ENCODE measurements at regions not wholly inside any gene's neighbourhood (a gene's known extent, or its start where the extent isn't known, plus 50 kb on each side); places are given as distances from the start of the nearest gene placed in this dataset.
A peak's percentile ranks its signal among the peaks of the same experiment; 100 is the strongest.
"Not testable (repeated sequence)": the region's sequence is repeated elsewhere in the genome, so short reads cannot be mapped to it uniquely, and the experiment has no call there.

GRCh38 chr9:40962461-40962860 is 166.0 kb downstream of the FOXD4L6 start:
- TF ChIP-seq CTCF (conservative IDR thresholded peaks at IDR 0.05; ENCODE audit: low read length) = 0 out of 2 replicates have a peak, but pooled peaks have one; percentile 39
- H3K4me2 ChIP-seq (ENCODE audit: low read length); BruUV-seq (replicated peaks); H2AFZ ChIP-seq (ENCODE audit: low read length); H3K9me3 ChIP-seq (ENCODE audit: low read length); H3K36me3 ChIP-seq (ENCODE audit: insufficient read depth, low read length); H4K20me1 ChIP-seq (ENCODE audit: insufficient read depth, low read length); H3K4me1 ChIP-seq (ENCODE audit: insufficient read depth, low read length, poor library complexity, severe bottlenecking); DNase-seq (ENCODE audit: low spot score); intact Hi-C loops (cut with micrococcal nuclease; ENCODE audit: unreplicated experiment); H3K9me2 ChIP-seq (ENCODE audit: insufficient read depth, low read length); H3K27ac ChIP-seq (ENCODE audit: low read depth, low read length, poor library complexity, severe bottlenecking); CTCF ChIA-PET (ENCODE audit: unreplicated experiment); H3K79me2 ChIP-seq (ENCODE audit: insufficient read depth, low read depth, low read length); H3K4me3 ChIP-seq (ENCODE audit: low read depth, low read length, poor library complexity, severe bottlenecking); POLR2A ChIA-PET: not testable (repeated sequence)

- intact Hi-C loops (cut with micrococcal nuclease; ENCODE audit: unreplicated experiment); H3K36me3 ChIP-seq (ENCODE audit: insufficient read depth, low read length); H3K9me2 ChIP-seq (ENCODE audit: insufficient read depth, low read length); DNase-seq (ENCODE audit: low spot score); H3K27ac ChIP-seq (ENCODE audit: low read depth, low read length, poor library complexity, severe bottlenecking); H3K4me2 ChIP-seq (ENCODE audit: low read length); H3K9me3 ChIP-seq (ENCODE audit: low read length); H2AFZ ChIP-seq (ENCODE audit: low read length); H3K4me1 ChIP-seq (ENCODE audit: insufficient read depth, low read length, poor library complexity, severe bottlenecking); BruUV-seq (replicated peaks); H3K79me2 ChIP-seq (ENCODE audit: insufficient read depth, low read depth, low read length); CTCF ChIA-PET (ENCODE audit: unreplicated experiment); H3K4me3 ChIP-seq (ENCODE audit: low read depth, low read length, poor library complexity, severe bottlenecking); POLR2A ChIA-PET; H4K20me1 ChIP-seq (ENCODE audit: insufficient read depth, low read length): not testable (repeated sequence)
- TF ChIP-seq CTCF (conservative IDR thresholded peaks at IDR 0.05; ENCODE audit: low read length) = peak; percentile 54; the same call in 1 of the 2 replicates
These were observed 176.5 kb downstream of the FOXD4L6 start for GRCh38 chr9:40951876-40952494.

DNA sequence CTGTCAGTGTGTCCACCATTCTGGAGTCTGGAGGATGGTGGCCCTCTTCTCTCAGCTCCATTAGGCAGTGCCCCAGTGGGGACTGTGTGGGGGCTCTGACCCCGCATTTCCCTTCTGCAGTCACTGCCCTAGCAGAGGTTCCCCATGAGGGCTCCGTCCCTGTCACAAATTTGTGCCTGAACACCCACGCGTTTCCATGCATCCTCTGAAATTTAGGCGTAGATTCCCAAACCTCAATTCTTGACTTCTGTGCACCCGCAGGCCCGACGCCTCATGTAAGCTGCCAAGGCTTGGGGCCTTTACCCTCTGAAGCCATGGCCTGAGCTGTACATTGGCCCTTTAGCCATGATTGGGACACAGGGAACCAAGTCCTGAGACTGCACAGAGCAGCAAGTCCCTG is 182.3 kb downstream of the FOXD4L6 start:
- H3K9me2 ChIP-seq (ENCODE audit: insufficient read depth, low read length); H3K36me3 ChIP-seq (ENCODE audit: insufficient read depth, low read length); H2AFZ ChIP-seq (ENCODE audit: low read length); POLR2A ChIA-PET; DNase-seq (ENCODE audit: low spot score); H3K4me3 ChIP-seq (ENCODE audit: low read depth, low read length, poor library complexity, severe bottlenecking); BruUV-seq (replicated peaks); H3K4me2 ChIP-seq (ENCODE audit: low read length); H3K27ac ChIP-seq (ENCODE audit: low read depth, low read length, poor library complexity, severe bottlenecking); CTCF ChIA-PET (ENCODE audit: unreplicated experiment); H3K9me3 ChIP-seq (ENCODE audit: low read length); H3K4me1 ChIP-seq (ENCODE audit: insufficient read depth, low read length, poor library complexity, severe bottlenecking); H3K79me2 ChIP-seq (ENCODE audit: insufficient read depth, low read depth, low read length); intact Hi-C loops (cut with micrococcal nuclease; ENCODE audit: unreplicated experiment); H4K20me1 ChIP-seq (ENCODE audit: insufficient read depth, low read length): not testable (repeated sequence)

DNA sequence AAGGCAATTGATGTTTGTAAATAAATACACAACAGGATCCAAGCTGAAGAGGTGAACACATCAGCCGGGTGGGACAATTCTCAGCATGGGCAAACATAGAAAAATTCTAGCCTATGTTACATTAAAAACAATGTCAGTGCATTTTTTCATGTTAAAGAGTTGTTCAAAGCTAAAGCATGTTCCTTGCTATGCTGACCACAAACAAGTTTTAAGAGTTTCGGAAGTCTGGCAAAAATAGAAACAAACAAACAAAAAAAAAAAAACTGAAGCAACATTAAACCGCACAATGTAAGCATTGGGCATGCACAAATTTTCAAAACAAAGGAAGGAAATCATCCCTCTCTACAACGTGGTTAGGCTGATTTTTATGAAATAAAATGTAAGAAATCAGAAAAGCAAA is 185.8 kb downstream of the FOXD4L6 start:
- DNase-seq (ENCODE audit: low spot score); H3K4me3 ChIP-seq (ENCODE audit: low read depth, low read length, poor library complexity, severe bottlenecking); H3K4me1 ChIP-seq (ENCODE audit: insufficient read depth, low read length, poor library complexity, severe bottlenecking); H3K27ac ChIP-seq (ENCODE audit: low read depth, low read length, poor library complexity, severe bottlenecking); H3K4me2 ChIP-seq (ENCODE audit: low read length); H4K20me1 ChIP-seq (ENCODE audit: insufficient read depth, low read length); CTCF ChIA-PET (ENCODE audit: unreplicated experiment); H2AFZ ChIP-seq (ENCODE audit: low read length); BruUV-seq (replicated peaks); POLR2A ChIA-PET; H3K9me3 ChIP-seq (ENCODE audit: low read length); H3K79me2 ChIP-seq (ENCODE audit: insufficient read depth, low read depth, low read length); intact Hi-C loops (cut with micrococcal nuclease; ENCODE audit: unreplicated experiment); H3K9me2 ChIP-seq (ENCODE audit: insufficient read depth, low read length); H3K36me3 ChIP-seq (ENCODE audit: insufficient read depth, low read length): not testable (repeated sequence)

DNA sequence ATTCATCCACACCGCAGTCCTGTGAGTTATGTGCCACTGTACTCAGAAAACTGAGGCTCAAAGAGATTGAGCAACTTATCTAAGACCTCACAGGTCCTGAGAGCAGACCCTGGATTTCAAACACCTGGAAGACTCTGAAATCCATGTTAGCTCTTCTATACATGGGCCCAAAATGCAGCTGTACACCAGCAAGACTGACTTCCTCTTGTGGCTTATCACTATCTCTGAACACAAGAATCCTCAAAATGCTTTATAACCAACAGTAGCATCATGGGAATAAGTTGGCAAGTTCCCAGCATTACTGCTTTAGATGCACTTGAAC is 188.6 kb downstream of the FOXD4L6 start:
- H3K79me2 ChIP-seq (ENCODE audit: insufficient read depth, low read depth, low read length); H3K27ac ChIP-seq (ENCODE audit: low read depth, low read length, poor library complexity, severe bottlenecking); H2AFZ ChIP-seq (ENCODE audit: low read length); H3K36me3 ChIP-seq (ENCODE audit: insufficient read depth, low read length); H3K4me1 ChIP-seq (ENCODE audit: insufficient read depth, low read length, poor library complexity, severe bottlenecking); H3K9me2 ChIP-seq (ENCODE audit: insufficient read depth, low read length); H4K20me1 ChIP-seq (ENCODE audit: insufficient read depth, low read length); POLR2A ChIA-PET; DNase-seq (ENCODE audit: low spot score); intact Hi-C loops (cut with micrococcal nuclease; ENCODE audit: unreplicated experiment); H3K4me2 ChIP-seq (ENCODE audit: low read length); CTCF ChIA-PET (ENCODE audit: unreplicated experiment); H3K4me3 ChIP-seq (ENCODE audit: low read depth, low read length, poor library complexity, severe bottlenecking); H3K9me3 ChIP-seq (ENCODE audit: low read length); BruUV-seq (replicated peaks): not testable (repeated sequence)

Data from OCI-LY7 (cell line).